Brain microvascular endothelial cell (primary cell): ENCODE measurements at regions not wholly inside any gene's neighbourhood (a gene's known extent, or its start where the extent isn't known, plus 50 kb on each side); places are given as distances from the start of the nearest gene placed in this dataset.

Experiments
- DNase-seq: peaks from one replicate; pipeline ENCODE4 v3.0.0-alpha.2; 2020
- H3K27ac ChIP-seq: fragments of 250-450 bp; sonication (Bioruptor Pico); 2 replicates; pipeline ENCODE4 v1.5.1; 2020; ENCODE audit warnings: mild to moderate bottlenecking, moderate library complexity
- H3K27me3 ChIP-seq: fragments of 250-450 bp; sonication (Bioruptor Pico); replicated peaks from 2 replicates; pipeline ENCODE4 v1.5.1; 2020; ENCODE audit warnings: mild to moderate bottlenecking
- H3K36me3 ChIP-seq: fragments of 250-450 bp; sonication (Bioruptor Pico); replicated peaks from 2 replicates; pipeline ENCODE4 v1.5.1; 2020; ENCODE audit warnings: mild to moderate bottlenecking
- H3K4me3 ChIP-seq: 2 replicates; pipeline ENCODE4 v1.5.1; 2011; ENCODE audit warnings: low read depth, mild to moderate bottlenecking, control low read depth, low read length, moderate library complexity
- in situ Hi-C: cut with HindIII; loops from 2 replicates; pipeline ENCODE4 v1.10.0; 2017; ENCODE audit warnings: low sequenced_read_pairs, low pct_ligation_motif_present
- TF ChIP-seq, protein P1 (sequence below): IDR thresholded peaks from 2 replicates; pipeline ENCODE4 v1.5.1; 2011; ENCODE audit warnings: low read depth, mild to moderate bottlenecking, moderate library complexity, low read length, control low read depth, inconsistent platforms; ENCODE audit errors: missing control alignments

DNA sequence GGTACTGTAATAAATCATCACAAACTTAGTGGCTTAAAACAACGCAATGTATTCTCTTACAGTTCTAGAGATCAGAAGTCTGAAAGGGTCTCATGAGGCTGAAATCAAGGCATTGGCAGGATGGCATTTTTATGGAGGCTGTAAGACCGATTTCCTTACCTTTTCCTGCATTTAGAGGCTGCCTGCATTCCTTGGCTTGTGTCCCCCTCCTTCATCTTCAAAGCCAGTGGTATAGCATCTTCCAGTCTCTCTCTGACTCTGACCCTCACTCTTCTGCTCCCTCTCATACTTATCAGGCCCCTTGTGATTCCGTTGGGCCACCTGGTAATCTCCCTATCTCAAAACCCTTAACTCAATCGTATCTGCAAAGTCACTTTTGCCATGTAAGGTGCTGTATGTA is 258.2 kb upstream of the JADE1 start:
- in situ Hi-C loops: no loop called here
- Histone ChIP-seq H3K4me3 (no peak overlapping the region), H3K36me3 (no peaks in the 10 kb centered on the region), H3K27ac (no peak overlapping the region), H3K27me3 (no peaks in the 10 kb centered on the region)
- no peak for DNase-seq
- TF ChIP-seq, protein P1, sequence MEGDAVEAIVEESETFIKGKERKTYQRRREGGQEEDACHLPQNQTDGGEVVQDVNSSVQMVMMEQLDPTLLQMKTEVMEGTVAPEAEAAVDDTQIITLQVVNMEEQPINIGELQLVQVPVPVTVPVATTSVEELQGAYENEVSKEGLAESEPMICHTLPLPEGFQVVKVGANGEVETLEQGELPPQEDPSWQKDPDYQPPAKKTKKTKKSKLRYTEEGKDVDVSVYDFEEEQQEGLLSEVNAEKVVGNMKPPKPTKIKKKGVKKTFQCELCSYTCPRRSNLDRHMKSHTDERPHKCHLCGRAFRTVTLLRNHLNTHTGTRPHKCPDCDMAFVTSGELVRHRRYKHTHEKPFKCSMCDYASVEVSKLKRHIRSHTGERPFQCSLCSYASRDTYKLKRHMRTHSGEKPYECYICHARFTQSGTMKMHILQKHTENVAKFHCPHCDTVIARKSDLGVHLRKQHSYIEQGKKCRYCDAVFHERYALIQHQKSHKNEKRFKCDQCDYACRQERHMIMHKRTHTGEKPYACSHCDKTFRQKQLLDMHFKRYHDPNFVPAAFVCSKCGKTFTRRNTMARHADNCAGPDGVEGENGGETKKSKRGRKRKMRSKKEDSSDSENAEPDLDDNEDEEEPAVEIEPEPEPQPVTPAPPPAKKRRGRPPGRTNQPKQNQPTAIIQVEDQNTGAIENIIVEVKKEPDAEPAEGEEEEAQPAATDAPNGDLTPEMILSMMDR: no peak

DNA sequence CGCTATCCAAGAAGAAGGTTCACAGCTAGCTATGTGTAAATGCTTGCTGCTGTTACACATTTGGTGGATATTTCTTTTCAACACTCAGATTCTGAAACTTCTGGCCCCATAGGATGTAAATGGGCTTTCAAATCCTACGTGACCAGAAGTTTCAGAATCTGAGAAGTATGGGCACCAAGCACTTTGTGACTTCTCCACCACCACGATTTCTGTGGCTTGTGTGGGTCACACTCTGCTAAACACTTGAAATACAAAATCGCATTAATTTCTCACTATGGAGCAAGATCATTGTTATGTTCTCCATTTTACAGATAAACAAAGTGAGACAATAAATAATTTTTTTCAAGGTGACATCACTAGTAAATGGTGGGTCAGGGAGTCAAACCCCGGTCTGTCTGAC is 259.4 kb upstream of the JADE1 start:
- TF ChIP-seq, protein P1: no peak
- no peak overlapping the region for H3K4me3 ChIP-seq
- no peak overlapping the region for H3K27ac ChIP-seq
- H3K27me3 ChIP-seq: no peaks in the 10 kb centered on the region
- H3K36me3 ChIP-seq: no peaks in the 10 kb centered on the region
- in situ Hi-C loops: no loop called here
- no peak for DNase-seq

DNA sequence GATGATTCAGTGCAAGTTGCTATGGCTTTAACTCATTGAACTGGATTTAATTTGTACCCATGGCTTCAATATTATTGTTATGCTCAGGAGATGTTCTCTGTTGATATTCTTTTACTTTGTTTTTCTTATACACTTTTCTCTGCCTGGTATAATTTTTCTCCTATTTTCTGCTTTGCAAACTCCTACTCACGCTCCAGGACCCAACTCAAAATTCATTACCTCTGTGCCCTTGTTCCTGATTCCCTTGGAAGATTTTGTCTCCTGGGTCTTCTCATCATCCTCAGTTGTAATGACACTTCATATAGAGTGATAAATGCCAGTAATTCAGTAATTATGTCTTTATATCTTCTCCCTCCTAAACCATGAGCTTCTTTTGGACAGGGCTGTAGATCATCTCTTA is 259.9 kb upstream of the JADE1 start:
- Histone ChIP-seq H3K27me3 (no peaks in the 10 kb centered on the region), H3K4me3 (no peak overlapping the region), H3K36me3 (no peaks in the 10 kb centered on the region), H3K27ac (no peak overlapping the region)
- TF ChIP-seq, protein P1: no peak
- in situ Hi-C loops: no loop called here
- DNase-seq: no peak

DNA sequence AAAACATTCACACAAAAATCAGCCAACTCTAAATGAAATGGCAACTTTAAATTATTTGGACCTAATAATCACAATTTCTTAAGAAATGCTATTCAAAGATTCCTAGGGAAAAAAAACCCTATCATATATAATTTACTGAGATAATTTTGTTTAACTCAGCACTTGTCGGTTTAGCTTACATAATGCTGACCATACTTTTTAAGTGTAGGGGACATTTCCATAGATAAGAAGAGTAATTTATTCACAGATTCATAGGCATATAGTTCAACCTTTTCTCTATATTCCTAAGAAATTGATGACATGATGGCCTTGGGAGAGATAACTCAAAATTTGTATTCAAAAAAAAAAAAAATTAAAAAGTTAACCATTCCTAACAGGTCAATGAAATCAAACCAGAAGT is 260.8 kb upstream of the PGRMC2 start:
- Histone ChIP-seq H3K27ac (no peak overlapping the region), H3K27me3 (no peaks in the 10 kb centered on the region), H3K36me3 (no peaks in the 10 kb centered on the region), H3K4me3 (no peak overlapping the region)
- TF ChIP-seq, protein P1: no peak
- no peak for DNase-seq
- in situ Hi-C loops: no loop called here

DNA sequence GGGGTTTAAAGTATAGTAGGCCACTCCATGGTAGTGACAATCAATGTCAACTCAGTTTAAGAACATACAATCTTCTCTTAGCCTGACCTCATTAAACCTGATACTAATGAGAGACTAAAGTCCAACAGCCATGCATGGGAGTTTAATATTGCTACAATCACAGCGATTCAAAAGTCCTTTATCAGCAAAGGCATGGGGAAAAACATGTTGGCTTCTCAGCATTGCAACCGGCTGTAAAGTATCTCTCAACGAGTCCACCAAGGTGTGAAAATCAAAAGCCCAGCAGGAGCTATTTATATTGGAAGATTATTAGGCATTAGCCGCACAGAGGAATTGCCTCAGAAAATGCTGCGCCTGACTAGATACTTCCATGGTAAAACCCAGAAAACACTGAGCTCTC is 256.7 kb upstream of the PGRMC2 start:
- in situ Hi-C loops: no loop called here
- Histone ChIP-seq H3K27me3 (no peaks in the 10 kb centered on the region), H3K27ac (no peak overlapping the region), H3K36me3 (no peaks in the 10 kb centered on the region), H3K4me3 (no peak overlapping the region)
- DNase-seq: no peak
- TF ChIP-seq, protein P1: no peak

DNA sequence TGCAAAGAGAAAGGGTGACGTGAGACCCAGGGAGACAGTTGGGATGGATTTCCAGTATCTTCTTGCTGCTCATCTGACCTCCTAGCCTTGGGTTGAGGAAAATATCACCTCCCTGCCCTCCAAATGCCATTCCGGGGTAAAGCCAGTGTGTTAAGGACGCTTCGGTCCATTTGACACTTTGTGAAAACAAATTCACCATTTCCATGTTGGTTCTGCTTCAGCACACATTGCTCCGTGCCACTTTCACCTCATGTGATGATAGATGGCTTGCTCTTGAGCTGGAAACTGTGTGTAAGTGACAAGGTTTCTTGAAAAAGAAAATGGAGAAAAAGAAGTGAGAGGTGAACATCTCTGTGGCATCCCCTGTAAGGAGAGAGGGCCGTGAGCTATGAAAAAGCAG is 256.1 kb upstream of the PGRMC2 start:
- in situ Hi-C loops: no loop called here
- Histone ChIP-seq H3K36me3 (no peaks in the 10 kb centered on the region), H3K27me3 (no peaks in the 10 kb centered on the region), H3K27ac (no peak overlapping the region), H3K4me3 (no peak overlapping the region)
- DNase-seq: no peak
- TF ChIP-seq, protein P1: no peak
